ENCODE measurements at regions not wholly inside any gene's neighbourhood (a gene's known extent, or its start where the extent isn't known, plus 50 kb on each side); places are given as distances from the start of the nearest gene placed in this dataset.

GRCh38 chr22:49380828-49381114 is 446.9 kb downstream of the BRD1 start:
- Histone ChIP-seq H3K9me3 (no peaks in the 10 kb centered on the region), H3K36me3 (no peaks in the 10 kb centered on the region), H3K4me3 (no peak overlapping the region), H3K27ac (no peak overlapping the region), H3K27me3 (peaks cover 0 to 55% (median 5%) of the 10 kb centered on the region in 3 donors), H3K4me1 (no peaks in the 10 kb centered on the region)
- 22 to 61% (median 42%) methylated on average over 1 of the region's 1 CpG for WGBS, 5 donors
- intact Hi-C loops (cut with DNase I; ENCODE audit: low total_unique reads): no loop called here
- TF ChIP-seq, protein P1, sequence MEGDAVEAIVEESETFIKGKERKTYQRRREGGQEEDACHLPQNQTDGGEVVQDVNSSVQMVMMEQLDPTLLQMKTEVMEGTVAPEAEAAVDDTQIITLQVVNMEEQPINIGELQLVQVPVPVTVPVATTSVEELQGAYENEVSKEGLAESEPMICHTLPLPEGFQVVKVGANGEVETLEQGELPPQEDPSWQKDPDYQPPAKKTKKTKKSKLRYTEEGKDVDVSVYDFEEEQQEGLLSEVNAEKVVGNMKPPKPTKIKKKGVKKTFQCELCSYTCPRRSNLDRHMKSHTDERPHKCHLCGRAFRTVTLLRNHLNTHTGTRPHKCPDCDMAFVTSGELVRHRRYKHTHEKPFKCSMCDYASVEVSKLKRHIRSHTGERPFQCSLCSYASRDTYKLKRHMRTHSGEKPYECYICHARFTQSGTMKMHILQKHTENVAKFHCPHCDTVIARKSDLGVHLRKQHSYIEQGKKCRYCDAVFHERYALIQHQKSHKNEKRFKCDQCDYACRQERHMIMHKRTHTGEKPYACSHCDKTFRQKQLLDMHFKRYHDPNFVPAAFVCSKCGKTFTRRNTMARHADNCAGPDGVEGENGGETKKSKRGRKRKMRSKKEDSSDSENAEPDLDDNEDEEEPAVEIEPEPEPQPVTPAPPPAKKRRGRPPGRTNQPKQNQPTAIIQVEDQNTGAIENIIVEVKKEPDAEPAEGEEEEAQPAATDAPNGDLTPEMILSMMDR (IDR thresholded peaks at IDR 0.05): no peak
- TF ChIP-seq EP300 (IDR thresholded peaks at IDR 0.05) (no peak), POLR2AphosphoS5 (IDR thresholded peaks at IDR 0.05) (no peak), POLR2A (IDR thresholded peaks at IDR 0.05) (no peak)
- DNase-seq: peak in 1 of 2 donors; percentile 17

DNA sequence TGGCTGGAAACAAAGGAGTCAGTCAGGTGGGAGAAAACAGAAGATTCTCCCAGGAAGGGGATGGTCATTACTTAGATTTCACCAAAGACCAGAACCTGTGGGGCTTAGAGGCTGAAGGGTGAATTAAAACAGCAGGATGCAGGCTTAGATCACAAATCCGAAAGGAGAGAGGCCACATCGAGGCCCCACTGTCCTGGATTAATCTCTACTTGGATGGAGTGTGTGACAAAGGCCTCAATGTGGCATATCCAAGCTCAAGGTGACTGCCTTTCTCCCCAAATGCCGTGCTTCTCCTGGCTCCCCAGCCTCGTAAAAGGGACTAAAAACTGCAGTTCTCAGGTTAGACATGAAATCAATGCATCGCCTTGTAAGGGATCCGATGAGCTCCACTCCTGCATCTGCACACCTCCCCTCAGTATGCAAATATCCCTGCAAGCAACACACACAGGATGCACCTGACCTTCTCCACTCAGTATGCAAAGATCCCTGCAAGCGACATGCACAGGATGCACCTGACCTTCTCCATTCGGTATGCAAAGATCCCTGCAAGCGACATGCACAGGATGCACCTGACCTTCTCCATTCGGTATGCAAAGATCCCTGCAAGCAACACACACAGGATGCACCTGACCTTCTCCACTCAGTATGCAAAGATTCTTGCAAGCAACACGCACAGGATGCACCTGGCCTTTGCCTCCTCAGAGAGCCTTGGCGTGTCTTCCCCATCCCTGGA is 447.4 kb downstream of the BRD1 start:
- 61 to 78% (median 71%) methylated on average over 12 of the region's 12 CpGs for WGBS, 5 donors
- TF ChIP-seq POLR2AphosphoS5 (IDR thresholded peaks at IDR 0.05) (no peak), POLR2A (IDR thresholded peaks at IDR 0.05) (no peak), EP300 (IDR thresholded peaks at IDR 0.05) (no peak)
- TF ChIP-seq, protein P1 (IDR thresholded peaks at IDR 0.05): no peak
- H3K9me3 ChIP-seq: no peaks in the 10 kb centered on the region
- no peaks in the 10 kb centered on the region for H3K4me1 ChIP-seq
- H3K4me3 ChIP-seq: no peak overlapping the region
- H3K27me3 ChIP-seq: peaks cover 0 to 55% (median 5%) of the 10 kb centered on the region in 3 donors
- DNase-seq: no peak
- intact Hi-C loops (cut with DNase I; ENCODE audit: low total_unique reads): no loop called here
- H3K27ac ChIP-seq: no peak overlapping the region
- no peaks in the 10 kb centered on the region for H3K36me3 ChIP-seq

DNA sequence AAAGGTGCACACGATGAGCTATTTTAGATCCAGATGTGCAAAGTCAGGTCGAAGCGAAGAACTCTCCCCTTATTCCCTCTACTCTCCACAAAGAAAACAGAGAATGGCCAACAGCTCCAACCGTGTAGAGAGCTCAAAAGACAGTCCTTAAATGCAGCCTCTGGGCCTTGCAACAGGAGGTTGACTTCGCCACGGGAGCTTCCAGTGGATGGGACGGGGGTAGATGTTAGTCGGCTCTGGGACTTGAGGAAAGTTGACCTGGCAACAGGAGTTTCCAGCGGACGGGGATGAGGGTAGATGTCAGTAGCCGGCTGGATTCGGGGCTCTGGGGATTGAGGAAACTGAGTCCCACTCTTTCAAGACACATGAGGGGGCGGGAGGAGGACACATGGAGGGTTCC is 450.4 kb downstream of the BRD1 start:
- WGBS, 5 donors: 80 to 88% (median 84%) methylated on average over 13 of the region's 13 CpGs
- H3K27ac ChIP-seq: no peak overlapping the region
- H3K9me3 ChIP-seq: no peaks in the 10 kb centered on the region
- no peak overlapping the region for H3K4me3 ChIP-seq
- DNase-seq: peak in 1 of 2 donors; percentile 22
- peaks cover 0 to 65% (median 5%) of the 10 kb centered on the region in 3 donors for H3K27me3 ChIP-seq
- no peaks in the 10 kb centered on the region for H3K4me1 ChIP-seq
- TF ChIP-seq EP300 (IDR thresholded peaks at IDR 0.05): no peak
- TF ChIP-seq, protein P1 (IDR thresholded peaks at IDR 0.05): no peak
- no peak for TF ChIP-seq POLR2A (IDR thresholded peaks at IDR 0.05)
- TF ChIP-seq POLR2AphosphoS5 (IDR thresholded peaks at IDR 0.05): no peak
- H3K36me3 ChIP-seq: no peaks in the 10 kb centered on the region
- intact Hi-C loops (cut with DNase I; ENCODE audit: low total_unique reads): no loop called here

DNA sequence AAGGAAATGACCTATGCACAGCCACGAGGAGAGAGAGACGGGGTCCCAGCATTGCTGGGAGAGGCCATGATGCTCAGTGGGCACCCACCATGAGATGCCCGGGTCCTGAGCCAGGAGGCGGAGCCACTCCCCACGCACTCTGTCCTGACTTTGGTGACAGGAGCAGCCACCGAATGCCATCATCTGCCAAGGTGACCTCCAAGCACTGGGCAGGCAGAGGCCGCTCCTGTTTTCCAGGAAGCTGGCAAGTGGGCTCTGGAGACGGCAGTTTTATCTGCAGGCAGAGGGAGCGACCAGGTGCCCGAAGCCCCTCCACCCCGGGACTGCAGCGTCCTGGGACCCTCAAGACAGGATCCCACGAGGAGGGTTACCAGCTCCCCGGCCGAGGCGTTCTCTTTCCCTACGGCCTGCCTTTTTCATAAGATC is 453.9 kb downstream of the BRD1 start:
- DNase-seq: peak in 1 of 2 donors; percentile 20
- no peak for TF ChIP-seq POLR2A (IDR thresholded peaks at IDR 0.05)
- no peak for TF ChIP-seq EP300 (IDR thresholded peaks at IDR 0.05)
- TF ChIP-seq, protein P1 (IDR thresholded peaks at IDR 0.05): no peak
- no peak for TF ChIP-seq POLR2AphosphoS5 (IDR thresholded peaks at IDR 0.05)
- 72 to 83% (median 73%) methylated on average over 17 of the region's 17 CpGs for WGBS, 5 donors
- H3K4me1 ChIP-seq: no peaks in the 10 kb centered on the region
- H3K4me3 ChIP-seq: no peak overlapping the region
- peaks cover 0 to 64% (median 15%) of the 10 kb centered on the region in 3 donors for H3K27me3 ChIP-seq
- intact Hi-C loops (cut with DNase I; ENCODE audit: low total_unique reads): no loop called here
- H3K27ac ChIP-seq: no peak overlapping the region
- no peaks in the 10 kb centered on the region for H3K36me3 ChIP-seq
- H3K9me3 ChIP-seq: no peaks in the 10 kb centered on the region
